Thyroid gland (tissue), 4 donors: ENCODE measurements at regions not wholly inside any gene's neighbourhood (a gene's known extent, or its start where the extent isn't known, plus 50 kb on each side); places are given as distances from the start of the nearest gene placed in this dataset.

Experiments used
- CTCF ChIP-seq, 6 experiments: fragments of 200-600 bp in 3 of 6; fragments of 450-650 bp in 3 of 6; sonication (generic) in 3 of 6; IDR thresholded peaks; one replicate each; pipeline ENCODE4 v1.5.1; 2016 to 2019; ENCODE audit warnings: antibody characterized with exemption in 6 of 6, mild to moderate bottlenecking in 2 of 6, inconsistent platforms in 1 of 6, moderate library complexity in 1 of 6
- POLR2A ChIP-seq, 2 donors: fragments of 450-650 bp; IDR thresholded peaks; one replicate each; pipeline ENCODE4 v1.6.1; 2017; ENCODE audit warnings: antibody characterized with exemption in 2 of 2, mild to moderate bottlenecking in 2 of 2, moderate library complexity in 1 of 2

- TF ChIP-seq CTCF (IDR thresholded peaks at IDR 0.05), result no peak
- TF ChIP-seq POLR2A (IDR thresholded peaks at IDR 0.05), result no peak
Observed at GRCh38 chr4:56206258-56206657, 181.0 kb downstream of the AASDH start.
